ENCODE measurements at regions not wholly inside any gene's neighbourhood (a gene's known extent, or its start where the extent isn't known, plus 50 kb on each side); places are given as distances from the start of the nearest gene placed in this dataset.

- Histone ChIP-seq H3K56ac (replicated peaks; ENCODE audit: insufficient read length, low read depth, low read length) (no peak overlapping the region), H2BK15ac (ENCODE audit: low read length) (no peak overlapping the region), H3K9ac (replicated peaks in 1 of 4; ENCODE audit: extremely low read depth in 1 of 4, low read depth in 3 of 4, low read length in 3 of 4) (no peak overlapping the region), H3K4ac (replicated peaks; ENCODE audit: insufficient read length, low read depth, low read length) (no peak overlapping the region), H3K79me2 (ENCODE audit: control insufficient read depth in 1 of 2, insufficient read depth in 2 of 2, low read length in 2 of 2) (no peaks in the 10 kb centered on the region), H3K27ac (ENCODE audit: low read depth, low read length) (no peak overlapping the region), H3K27me3 (replicated peaks in 1 of 4; ENCODE audit: control insufficient read depth in 3 of 4, extremely low read depth in 1 of 4, insufficient read depth in 3 of 4, low read length in 3 of 4) (no peaks in the 10 kb centered on the region), H2AFZ (ENCODE audit: low read length) (no peak overlapping the region), H2BK5ac (ENCODE audit: low read depth, low read length) (no peak overlapping the region), H3K18ac (ENCODE audit: extremely low read depth, low read length) (no peak overlapping the region), H4K20me1 (replicated peaks in 1 of 2; ENCODE audit: control insufficient read depth in 1 of 2, insufficient read depth in 2 of 2, low read length in 2 of 2) (no peaks in the 10 kb centered on the region), H4K5ac (ENCODE audit: insufficient read length, low read depth, low read length) (no peak overlapping the region), H4K91ac (replicated peaks; ENCODE audit: insufficient read length, low read length) (no peak overlapping the region), H3K4me1 (replicated peaks in 1 of 4; ENCODE audit: control insufficient read depth in 3 of 4, insufficient read depth in 4 of 4, low read length in 3 of 4) (no peaks in the 10 kb centered on the region), H3K23ac (ENCODE audit: insufficient read length) (no peak overlapping the region), H3K79me1 (ENCODE audit: low read depth, low read length) (no peaks in the 10 kb centered on the region), H3K36me3 (ENCODE audit: control insufficient read depth in 2 of 4, insufficient read depth in 4 of 4, low read length in 3 of 4) (no peaks in the 10 kb centered on the region), H2AK5ac (ENCODE audit: low read depth, low read length) (no peak overlapping the region), H3K14ac (ENCODE audit: insufficient read length) (no peak overlapping the region), H3K23me2 (ENCODE audit: low read depth, low read length) (no peaks in the 10 kb centered on the region; the same call in 1 of the 2 replicates), H3K4me2 (ENCODE audit: insufficient read depth in 1 of 2, low read depth in 2 of 2, low read length in 2 of 2) (no peak overlapping the region), H3K4me3 (ENCODE audit: extremely low read depth in 1 of 4, insufficient read depth in 2 of 4, low read depth in 3 of 4, low read length in 4 of 4) (no peak overlapping the region), H4K8ac (ENCODE audit: extremely low read depth, insufficient read depth, low read length) (no peak overlapping the region), H2BK20ac (ENCODE audit: low read length) (no peak overlapping the region), H3K9me3 (ENCODE audit: insufficient read depth in 2 of 2, low read depth in 1 of 2, low read length in 1 of 2) (no peaks in the 10 kb centered on the region), H2BK120ac (replicated peaks; ENCODE audit: low read depth, low read length) (no peak overlapping the region), H2BK12ac (ENCODE audit: low read depth, low read length) (no peak overlapping the region)
- ChIA-PET POLR2A (ENCODE audit: partially characterized antibody) (no interaction called here), CTCF (ENCODE audit: partially characterized antibody) (interaction anchor here (1.1 kb wide), 1 partner anchor 24 kb away, joined by 3 read pairs; no protein-coding TSS in a partner anchor)
- FAIRE-seq (no peak), DNase-seq (ENCODE audit: low read depth in 1 of 2, low spot score in 2 of 2) (no peak)
- 100% methylated on average over 1 of the region's 1 CpG; no CpG with 5 or more reads in 1 of the 2 experiments for WGBS, 2 experiments (ENCODE audit: extremely low coverage in 1 of 2, insufficient coverage in 1 of 2, insufficient read length in 1 of 2, insufficient replicate concordance in 2 of 2, low coverage in 1 of 2, low lambda C conversion rate in 2 of 2, missing lambda C conversion rate in 1 of 2)
- TF ChIP-seq SP2 (IDR thresholded peaks at IDR 0.05; ENCODE audit: low read length) (no peak), BRCA1 (IDR thresholded peaks at IDR 0.05; ENCODE audit: low read depth, low read length) (no peak), GABPA (IDR thresholded peaks at IDR 0.05; ENCODE audit: borderline replicate concordance, insufficient read depth, low read length) (no peak)
Measured at GRCh38 chr9:29668732-29669131, 2095.5 kb upstream of the C9orf72 start.
